ENCODE measurements at regions not wholly inside any gene's neighbourhood (a gene's known extent, or its start where the extent isn't known, plus 50 kb on each side); places are given as distances from the start of the nearest gene placed in this dataset.

DNA sequence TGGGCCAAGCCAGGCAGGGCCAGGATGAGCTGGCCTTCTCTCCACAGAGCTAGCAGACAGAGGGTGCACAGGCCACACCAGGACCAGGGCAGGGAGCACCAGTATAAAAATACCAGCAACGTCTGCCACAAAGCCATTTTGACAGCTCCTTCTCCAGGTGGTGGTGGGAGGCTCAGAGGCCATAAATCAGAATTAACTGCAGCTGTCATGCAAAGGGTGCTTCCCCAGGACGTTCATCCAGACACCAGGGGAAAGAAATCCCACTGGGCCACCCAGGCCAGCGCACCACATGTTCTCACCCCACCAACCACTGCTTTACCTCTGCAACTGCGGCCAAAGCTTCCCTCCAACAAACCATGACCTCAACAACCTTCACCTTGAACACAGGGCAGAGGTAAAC is 403.7 kb upstream of the TRPC7 start:
- TF ChIP-seq, protein P1, sequence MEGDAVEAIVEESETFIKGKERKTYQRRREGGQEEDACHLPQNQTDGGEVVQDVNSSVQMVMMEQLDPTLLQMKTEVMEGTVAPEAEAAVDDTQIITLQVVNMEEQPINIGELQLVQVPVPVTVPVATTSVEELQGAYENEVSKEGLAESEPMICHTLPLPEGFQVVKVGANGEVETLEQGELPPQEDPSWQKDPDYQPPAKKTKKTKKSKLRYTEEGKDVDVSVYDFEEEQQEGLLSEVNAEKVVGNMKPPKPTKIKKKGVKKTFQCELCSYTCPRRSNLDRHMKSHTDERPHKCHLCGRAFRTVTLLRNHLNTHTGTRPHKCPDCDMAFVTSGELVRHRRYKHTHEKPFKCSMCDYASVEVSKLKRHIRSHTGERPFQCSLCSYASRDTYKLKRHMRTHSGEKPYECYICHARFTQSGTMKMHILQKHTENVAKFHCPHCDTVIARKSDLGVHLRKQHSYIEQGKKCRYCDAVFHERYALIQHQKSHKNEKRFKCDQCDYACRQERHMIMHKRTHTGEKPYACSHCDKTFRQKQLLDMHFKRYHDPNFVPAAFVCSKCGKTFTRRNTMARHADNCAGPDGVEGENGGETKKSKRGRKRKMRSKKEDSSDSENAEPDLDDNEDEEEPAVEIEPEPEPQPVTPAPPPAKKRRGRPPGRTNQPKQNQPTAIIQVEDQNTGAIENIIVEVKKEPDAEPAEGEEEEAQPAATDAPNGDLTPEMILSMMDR (IDR thresholded peaks at IDR 0.05; ENCODE audit: borderline replicate concordance, extremely low read depth, low read length, poor library complexity, severe bottlenecking) = no peak
- no peak for TF ChIP-seq EZH2 (IDR thresholded peaks at IDR 0.05; ENCODE audit: borderline replicate concordance, low read depth, low read length, severe bottlenecking)

All from DND-41 (cell line).